ENCODE measurements at regions not wholly inside any gene's neighbourhood (a gene's known extent, or its start where the extent isn't known, plus 50 kb on each side); places are given as distances from the start of the nearest gene placed in this dataset.

GRCh38 chr2:236738030-236738429 is 168.4 kb downstream of the ACKR3 start:
- Histone ChIP-seq H3K9me2 (ENCODE audit: insufficient read depth, low read length) (no peaks in the 10 kb centered on the region), H3K4me2 (ENCODE audit: low read length) (no peak overlapping the region), H3K9me3 (ENCODE audit: low read length) (no peaks in the 10 kb centered on the region), H2AFZ (ENCODE audit: low read depth, low read length) (no peak overlapping the region), H3K27me3 (ENCODE audit: insufficient read depth, low read depth, low read length) (no peaks in the 10 kb centered on the region), H4K20me1 (ENCODE audit: insufficient read depth) (no peaks in the 10 kb centered on the region), H3K4me3 (ENCODE audit: low read length) (no peak overlapping the region), H3K79me2 (replicated peaks; ENCODE audit: insufficient read depth, low read length) (no peaks in the 10 kb centered on the region), H3K27ac (ENCODE audit: low read length) (no peak overlapping the region), H3K36me3 (ENCODE audit: insufficient read depth, low read length) (no peaks in the 10 kb centered on the region), H3K9ac (ENCODE audit: low read length) (no peak overlapping the region), H3F3A (ENCODE audit: insufficient read depth, low read length, poor library complexity, severe bottlenecking) (no peaks in the 10 kb centered on the region)
- TF ChIP-seq REST (IDR thresholded peaks at IDR 0.05; ENCODE audit: borderline replicate concordance) (no peak), EZH2 (IDR thresholded peaks at IDR 0.05; ENCODE audit: borderline replicate concordance, insufficient read depth, low read length, poor library complexity, severe bottlenecking) (no peak), TAF1 (IDR thresholded peaks at IDR 0.05; ENCODE audit: low read depth) (no peak), SMC3 (conservative IDR thresholded peaks at IDR 0.05; ENCODE audit: poor library complexity) (no peak), EP300 (conservative IDR thresholded peaks at IDR 0.05; ENCODE audit: poor library complexity, severe bottlenecking) (no peak), RAD21 (conservative IDR thresholded peaks at IDR 0.05) (no peak), CTCF (IDR thresholded peaks at IDR 0.05; ENCODE audit: poor library complexity, severe bottlenecking) (no peak), POLR2AphosphoS5 (IDR thresholded peaks at IDR 0.05) (no peak), MXI1 (conservative IDR thresholded peaks at IDR 0.05; ENCODE audit: poor library complexity, severe bottlenecking) (no peak)

- Histone ChIP-seq H3F3A (ENCODE audit: insufficient read depth, low read length, poor library complexity, severe bottlenecking) (no peaks in the 10 kb centered on the region), H3K9me2 (ENCODE audit: insufficient read depth, low read length) (no peaks in the 10 kb centered on the region), H3K9me3 (ENCODE audit: low read length) (no peaks in the 10 kb centered on the region), H3K36me3 (ENCODE audit: insufficient read depth, low read length) (no peaks in the 10 kb centered on the region), H2AFZ (ENCODE audit: low read depth, low read length) (no peak overlapping the region), H3K79me2 (replicated peaks; ENCODE audit: insufficient read depth, low read length) (no peaks in the 10 kb centered on the region), H3K27me3 (ENCODE audit: insufficient read depth, low read depth, low read length) (no peaks in the 10 kb centered on the region), H3K27ac (ENCODE audit: low read length) (no peak overlapping the region), H3K4me2 (ENCODE audit: low read length) (no peak overlapping the region), H3K4me3 (ENCODE audit: low read length) (no peak overlapping the region), H4K20me1 (ENCODE audit: insufficient read depth) (no peaks in the 10 kb centered on the region), H3K9ac (ENCODE audit: low read length) (no peak overlapping the region)
- TF ChIP-seq REST (IDR thresholded peaks at IDR 0.05; ENCODE audit: borderline replicate concordance) = no peak
Observed at GRCh38 chr2:236738896-236739295, 169.3 kb downstream of the ACKR3 start.

Measured in neural cell (in vitro differentiated cells).